ENCODE measurements at regions not wholly inside any gene's neighbourhood (a gene's known extent, or its start where the extent isn't known, plus 50 kb on each side); places are given as distances from the start of the nearest gene placed in this dataset.

GRCh38 chr5:8341406-8341805 lies 472.5 kb downstream of the MTRR start:
- no peak overlapping the region for H3K27ac ChIP-seq (ENCODE audit: low read depth, low read length)
- H3K4me1 ChIP-seq (ENCODE audit: control insufficient read depth, insufficient read depth, low read length, unreplicated experiment) = no peaks in the 10 kb centered on the region
- H3K27me3 ChIP-seq (ENCODE audit: insufficient read depth, low read length) = no peaks in the 10 kb centered on the region

GRCh38 chr5:8347984-8348383 lies 479.0 kb downstream of the MTRR start:
- Histone ChIP-seq H3K36me3 (ENCODE audit: insufficient read depth, low read length) (no peaks in the 10 kb centered on the region), H3K79me2 (ENCODE audit: control insufficient read depth, insufficient read depth, low read length, unreplicated experiment) (no peaks in the 10 kb centered on the region), H3K4me3 (ENCODE audit: low read depth, low read length) (no peak overlapping the region), H3K27ac (ENCODE audit: low read depth, low read length) (no peak overlapping the region), H3K27me3 (ENCODE audit: insufficient read depth, low read length) (no peaks in the 10 kb centered on the region), H3K4me1 (ENCODE audit: control insufficient read depth, insufficient read depth, low read length, unreplicated experiment) (no peaks in the 10 kb centered on the region), H2AFZ (ENCODE audit: low read length, unreplicated experiment) (no peak overlapping the region)

More at GRCh38 chr5:8341406-8341805, 472.5 kb downstream of the MTRR start:
- H2AFZ ChIP-seq (ENCODE audit: low read length, unreplicated experiment) = no peak overlapping the region
- no peaks in the 10 kb centered on the region for H3K36me3 ChIP-seq (ENCODE audit: insufficient read depth, low read length)
- no peaks in the 10 kb centered on the region for H3K79me2 ChIP-seq (ENCODE audit: control insufficient read depth, insufficient read depth, low read length, unreplicated experiment)
- no peak overlapping the region for H3K4me3 ChIP-seq (ENCODE audit: low read depth, low read length)

- H3K27ac ChIP-seq (ENCODE audit: low read depth, low read length) = no peak overlapping the region
Observed at GRCh38 chr5:8349855-8350254, 480.9 kb downstream of the MTRR start.

GRCh38 chr5:8350644-8351339 lies 481.8 kb downstream of the MTRR start:
- Histone ChIP-seq H3K27me3 (ENCODE audit: insufficient read depth, low read length) (no peaks in the 10 kb centered on the region), H3K27ac (ENCODE audit: low read depth, low read length) (no peak overlapping the region)

More at GRCh38 chr5:8349855-8350254, 480.9 kb downstream of the MTRR start:
- Histone ChIP-seq H3K27me3 (ENCODE audit: insufficient read depth, low read length) (no peaks in the 10 kb centered on the region), H3K36me3 (ENCODE audit: insufficient read depth, low read length) (no peaks in the 10 kb centered on the region), H3K4me1 (ENCODE audit: control insufficient read depth, insufficient read depth, low read length, unreplicated experiment) (no peaks in the 10 kb centered on the region), H2AFZ (ENCODE audit: low read length, unreplicated experiment) (no peak overlapping the region), H3K4me3 (ENCODE audit: low read depth, low read length) (no peak overlapping the region), H3K79me2 (ENCODE audit: control insufficient read depth, insufficient read depth, low read length, unreplicated experiment) (no peaks in the 10 kb centered on the region)

GRCh38 chr5:8355981-8356380 lies 487.0 kb downstream of the MTRR start:
- no peaks in the 10 kb centered on the region for H3K4me1 ChIP-seq (ENCODE audit: control insufficient read depth, insufficient read depth, low read length, unreplicated experiment)
- no peak overlapping the region for H3K4me3 ChIP-seq (ENCODE audit: low read depth, low read length)
- no peak overlapping the region for H3K27ac ChIP-seq (ENCODE audit: low read depth, low read length)
- H3K79me2 ChIP-seq (ENCODE audit: control insufficient read depth, insufficient read depth, low read length, unreplicated experiment) = no peaks in the 10 kb centered on the region
- no peaks in the 10 kb centered on the region for H3K36me3 ChIP-seq (ENCODE audit: insufficient read depth, low read length)
- no peaks in the 10 kb centered on the region for H3K27me3 ChIP-seq (ENCODE audit: insufficient read depth, low read length)
- H2AFZ ChIP-seq (ENCODE audit: low read length, unreplicated experiment) = no peak overlapping the region

More at GRCh38 chr5:8350644-8351339, 481.8 kb downstream of the MTRR start:
- Histone ChIP-seq H3K4me3 (ENCODE audit: low read depth, low read length) (no peak overlapping the region), H3K36me3 (ENCODE audit: insufficient read depth, low read length) (no peaks in the 10 kb centered on the region), H3K79me2 (ENCODE audit: control insufficient read depth, insufficient read depth, low read length, unreplicated experiment) (no peaks in the 10 kb centered on the region), H2AFZ (ENCODE audit: low read length, unreplicated experiment) (no peak overlapping the region), H3K4me1 (ENCODE audit: control insufficient read depth, insufficient read depth, low read length, unreplicated experiment) (no peaks in the 10 kb centered on the region)

GRCh38 chr5:8360012-8360411 lies 491.1 kb downstream of the MTRR start:
- Histone ChIP-seq H3K4me3 (ENCODE audit: low read depth, low read length) (no peak overlapping the region), H3K79me2 (ENCODE audit: control insufficient read depth, insufficient read depth, low read length, unreplicated experiment) (no peaks in the 10 kb centered on the region), H2AFZ (ENCODE audit: low read length, unreplicated experiment) (no peak overlapping the region), H3K4me1 (ENCODE audit: control insufficient read depth, insufficient read depth, low read length, unreplicated experiment) (no peaks in the 10 kb centered on the region), H3K27ac (ENCODE audit: low read depth, low read length) (no peak overlapping the region), H3K27me3 (ENCODE audit: insufficient read depth, low read length) (no peaks in the 10 kb centered on the region), H3K36me3 (ENCODE audit: insufficient read depth, low read length) (no peaks in the 10 kb centered on the region)

GRCh38 chr5:8362495-8362894 lies 493.5 kb downstream of the MTRR start:
- Histone ChIP-seq H3K4me3 (ENCODE audit: low read depth, low read length) (no peak overlapping the region), H3K27me3 (ENCODE audit: insufficient read depth, low read length) (0 out of 2 replicates have a peak, but pooled peaks cover 12% of the 10 kb centered on the region), H3K4me1 (ENCODE audit: control insufficient read depth, insufficient read depth, low read length, unreplicated experiment) (no peaks in the 10 kb centered on the region), H3K79me2 (ENCODE audit: control insufficient read depth, insufficient read depth, low read length, unreplicated experiment) (no peaks in the 10 kb centered on the region), H2AFZ (ENCODE audit: low read length, unreplicated experiment) (no peak overlapping the region), H3K36me3 (ENCODE audit: insufficient read depth, low read length) (no peaks in the 10 kb centered on the region), H3K27ac (ENCODE audit: low read depth, low read length) (no peak overlapping the region)

GRCh38 chr5:8363138-8363537 lies 494.2 kb downstream of the MTRR start:
- Histone ChIP-seq H3K27ac (ENCODE audit: low read depth, low read length) (no peak overlapping the region), H3K27me3 (ENCODE audit: insufficient read depth, low read length) (0 out of 2 replicates have a peak, but pooled peaks cover 15% of the 10 kb centered on the region), H3K4me3 (ENCODE audit: low read depth, low read length) (no peak overlapping the region), H3K36me3 (ENCODE audit: insufficient read depth, low read length) (no peaks in the 10 kb centered on the region), H3K4me1 (ENCODE audit: control insufficient read depth, insufficient read depth, low read length, unreplicated experiment) (no peaks in the 10 kb centered on the region), H3K79me2 (ENCODE audit: control insufficient read depth, insufficient read depth, low read length, unreplicated experiment) (no peaks in the 10 kb centered on the region), H2AFZ (ENCODE audit: low read length, unreplicated experiment) (no peak overlapping the region)

GRCh38 chr5:8366266-8366665 lies 497.3 kb downstream of the MTRR start:
- Histone ChIP-seq H2AFZ (ENCODE audit: low read length, unreplicated experiment) (no peak overlapping the region), H3K79me2 (ENCODE audit: control insufficient read depth, insufficient read depth, low read length, unreplicated experiment) (no peaks in the 10 kb centered on the region), H3K27me3 (ENCODE audit: insufficient read depth, low read length) (0 out of 2 replicates have a peak, but pooled peaks cover 15% of the 10 kb centered on the region), H3K4me3 (ENCODE audit: low read depth, low read length) (no peak overlapping the region), H3K4me1 (ENCODE audit: control insufficient read depth, insufficient read depth, low read length, unreplicated experiment) (no peaks in the 10 kb centered on the region), H3K27ac (ENCODE audit: low read depth, low read length) (no peak overlapping the region), H3K36me3 (ENCODE audit: insufficient read depth, low read length) (no peaks in the 10 kb centered on the region)

GRCh38 chr5:8376478-8376877 lies 507.5 kb downstream of the MTRR start:
- no peaks in the 10 kb centered on the region for H3K27me3 ChIP-seq (ENCODE audit: insufficient read depth, low read length)
- H3K4me3 ChIP-seq (ENCODE audit: low read depth, low read length) = no peak overlapping the region
- H3K36me3 ChIP-seq (ENCODE audit: insufficient read depth, low read length) = no peaks in the 10 kb centered on the region
- H3K79me2 ChIP-seq (ENCODE audit: control insufficient read depth, insufficient read depth, low read length, unreplicated experiment) = no peaks in the 10 kb centered on the region
- no peaks in the 10 kb centered on the region for H3K4me1 ChIP-seq (ENCODE audit: control insufficient read depth, insufficient read depth, low read length, unreplicated experiment)
- H3K27ac ChIP-seq (ENCODE audit: low read depth, low read length) = no peak overlapping the region
- H2AFZ ChIP-seq (ENCODE audit: low read length, unreplicated experiment) = no peak overlapping the region

- no peaks in the 10 kb centered on the region for H3K36me3 ChIP-seq (ENCODE audit: insufficient read depth, low read length)
- H3K27ac ChIP-seq (ENCODE audit: low read depth, low read length) = no peak overlapping the region
- H3K4me3 ChIP-seq (ENCODE audit: low read depth, low read length) = no peak overlapping the region
- no peak overlapping the region for H2AFZ ChIP-seq (ENCODE audit: low read length, unreplicated experiment)
- H3K79me2 ChIP-seq (ENCODE audit: control insufficient read depth, insufficient read depth, low read length, unreplicated experiment) = no peaks in the 10 kb centered on the region
- no peaks in the 10 kb centered on the region for H3K27me3 ChIP-seq (ENCODE audit: insufficient read depth, low read length)
- H3K4me1 ChIP-seq (ENCODE audit: control insufficient read depth, insufficient read depth, low read length, unreplicated experiment) = no peaks in the 10 kb centered on the region
Observed at GRCh38 chr5:8381972-8382371, 513.0 kb downstream of the MTRR start.

Data from ACC112 (cell line).